Vagina (tissue), 2 donors: ENCODE measurements at regions not wholly inside any gene's neighbourhood (a gene's known extent, or its start where the extent isn't known, plus 50 kb on each side); places are given as distances from the start of the nearest gene placed in this dataset.

Source experiments
- DNase-seq, 2 donors: peaks; one replicate each; pipeline ENCODE4 v3.0.0-alpha.2; 2017; ENCODE audit errors: extremely low spot score in 2 of 2
- H3K27ac ChIP-seq: fragments of 200-600 bp; sonication (generic); one replicate; pipeline ENCODE4 v1.5.1; 2019
- H3K27me3 ChIP-seq: fragments of 200-600 bp; sonication (generic); one replicate; pipeline ENCODE4 v1.5.1; 2019
- H3K36me3 ChIP-seq, 2 donors: fragments of 200-600 bp; sonication (generic); one replicate each; pipeline ENCODE4 v1.5.1; 2017 to 2019
- H3K4me1 ChIP-seq: fragments of 200-600 bp; sonication (generic); one replicate; pipeline ENCODE4 v1.5.1; 2019
- H3K4me3 ChIP-seq, 2 donors: fragments of 200-600 bp; sonication (generic); 1 replicate in 1 of 2; 2 replicates in 1 of 2; pipeline ENCODE4 v1.5.1; 2016 to 2019
- H3K9me3 ChIP-seq: fragments of 200-600 bp; sonication (generic); one replicate; pipeline ENCODE4 v1.5.1; 2019
- CTCF ChIP-seq, 3 experiments: fragments of 450-650 bp in 2 of 3; fragments of 200-600 bp in 1 of 3; sonication (generic) in 1 of 3; IDR thresholded peaks; one replicate each; pipeline ENCODE4 v1.5.1; 2017 to 2019; ENCODE audit warnings: antibody characterized with exemption in 3 of 3, mild to moderate bottlenecking in 2 of 3, moderate library complexity in 2 of 3
- POLR2A ChIP-seq, 2 donors: fragments of 450-650 bp; IDR thresholded peaks; one replicate each; pipeline ENCODE4 v1.6.1; 2017; ENCODE audit warnings: antibody characterized with exemption in 2 of 2, mild to moderate bottlenecking in 2 of 2, moderate library complexity in 2 of 2
- POLR2AphosphoS5 ChIP-seq, 2 donors: sonication (generic); formaldehyde crosslinking; IDR thresholded peaks; one replicate each; pipeline ENCODE4 v1.9.0; 2017; ENCODE audit warnings: antibody characterized with exemption in 2 of 2, mild to moderate bottlenecking in 2 of 2, low read depth in 1 of 2; ENCODE audit not compliant: insufficient read depth in 1 of 2
- intact Hi-C: fragments of 100-400 bp; cut with DNase I; formaldehyde crosslinking; loops from one replicate; pipeline ENCODE4 v1.15.1; 2023

GRCh38 chr5:168086746-168087145 is 204.7 kb upstream of the WWC1 start:
- H3K9me3 ChIP-seq: no peaks in the 10 kb centered on the region
- intact Hi-C loops: no loop called here
- H3K4me1 ChIP-seq: peaks cover 31% of the 10 kb centered on the region
- H3K27me3 ChIP-seq: no peaks in the 10 kb centered on the region
- peak overlapping the region; percentile 43 for H3K27ac ChIP-seq
- no peak overlapping the region for H3K4me3 ChIP-seq
- no peak for TF ChIP-seq CTCF (IDR thresholded peaks at IDR 0.05)
- no peak for TF ChIP-seq POLR2AphosphoS5 (IDR thresholded peaks at IDR 0.05; ENCODE audit: insufficient read depth in 1 of 2, low read depth in 1 of 2)
- TF ChIP-seq POLR2A (IDR thresholded peaks at IDR 0.05): no peak
- no peaks in the 10 kb centered on the region for H3K36me3 ChIP-seq
- DNase-seq: no peak

GRCh38 chr5:168088410-168089173 is 202.9 kb upstream of the WWC1 start:
- Histone ChIP-seq H3K4me3 (no peak overlapping the region), H3K9me3 (no peaks in the 10 kb centered on the region), H3K36me3 (no peaks in the 10 kb centered on the region), H3K27me3 (no peaks in the 10 kb centered on the region), H3K27ac (peak overlapping the region; percentile 37), H3K4me1 (peaks cover 42% of the 10 kb centered on the region)
- TF ChIP-seq CTCF (IDR thresholded peaks at IDR 0.05) (no peak), POLR2A (IDR thresholded peaks at IDR 0.05) (no peak), POLR2AphosphoS5 (IDR thresholded peaks at IDR 0.05; ENCODE audit: insufficient read depth in 1 of 2, low read depth in 1 of 2) (peak in 1 of 2 donors; percentile 14)
- intact Hi-C loops: no loop called here
- DNase-seq: peak in 1 of 2 donors; percentile 18

- Histone ChIP-seq H3K27me3 (no peaks in the 10 kb centered on the region), H3K4me3 (no peak overlapping the region), H3K4me1 (peaks cover 44% of the 10 kb centered on the region), H3K27ac (peak overlapping the region; percentile 37), H3K36me3 (no peaks in the 10 kb centered on the region), H3K9me3 (no peaks in the 10 kb centered on the region)
- intact Hi-C loops: no loop called here
- TF ChIP-seq POLR2AphosphoS5 (IDR thresholded peaks at IDR 0.05; ENCODE audit: insufficient read depth in 1 of 2, low read depth in 1 of 2) (no peak), CTCF (IDR thresholded peaks at IDR 0.05) (no peak), POLR2A (IDR thresholded peaks at IDR 0.05) (no peak)
- DNase-seq: peak in 1 of 2 donors; percentile 44
Measured at GRCh38 chr5:168089201-168089887, 202.1 kb upstream of the WWC1 start.

- H3K27me3 ChIP-seq: no peaks in the 10 kb centered on the region
- H3K4me1 ChIP-seq: peaks cover 25% of the 10 kb centered on the region
- no peaks in the 10 kb centered on the region for H3K9me3 ChIP-seq
- TF ChIP-seq POLR2AphosphoS5 (IDR thresholded peaks at IDR 0.05; ENCODE audit: insufficient read depth in 1 of 2, low read depth in 1 of 2) (no peak), POLR2A (IDR thresholded peaks at IDR 0.05) (no peak), CTCF (IDR thresholded peaks at IDR 0.05) (no peak)
- H3K27ac ChIP-seq: no peak overlapping the region
- H3K36me3 ChIP-seq: no peaks in the 10 kb centered on the region
- H3K4me3 ChIP-seq: no peak overlapping the region
- intact Hi-C loops: no loop called here
- peak in 1 of 2 donors; percentile 16 for DNase-seq
Measured at GRCh38 chr5:168092209-168093185, 198.9 kb upstream of the WWC1 start.
